GM19324 (cell line): ENCODE measurements at regions not wholly inside any gene's neighbourhood (a gene's known extent, or its start where the extent isn't known, plus 50 kb on each side); places are given as distances from the start of the nearest gene placed in this dataset.
"Not testable (repeated sequence)": the region's sequence is repeated elsewhere in the genome, so short reads cannot be mapped to it uniquely, and the experiment has no call there.

Experiments
- ATAC-seq: cut with Tn5 transposase; IDR thresholded peaks from one replicate; pipeline ENCODE4 v1.9.1; 2021; ENCODE audit warnings: mild to moderate bottlenecking, moderate library complexity; ENCODE audit not compliant: unreplicated experiment, low FRiP score

DNA sequence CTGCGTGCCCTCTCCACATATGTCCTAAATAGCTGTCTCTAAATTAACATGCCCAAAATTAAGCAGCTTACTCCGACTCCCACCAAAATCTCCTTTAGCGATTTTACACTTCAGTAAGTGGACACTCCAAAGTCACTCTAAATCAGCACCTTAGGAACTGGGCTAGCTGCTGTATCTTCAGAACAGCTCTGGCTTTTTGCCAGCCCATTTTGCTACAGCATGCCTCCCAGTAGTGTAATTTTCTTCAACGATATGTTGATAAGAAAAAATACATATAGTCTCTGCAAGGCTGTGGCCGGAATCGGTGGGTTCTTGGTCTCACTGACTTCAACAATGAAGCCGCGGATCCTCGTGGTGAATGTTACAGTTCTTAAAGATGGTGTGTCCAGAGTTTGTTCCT is 291.8 kb upstream of the RGPD4 start:
- no peak for ATAC-seq

DNA sequence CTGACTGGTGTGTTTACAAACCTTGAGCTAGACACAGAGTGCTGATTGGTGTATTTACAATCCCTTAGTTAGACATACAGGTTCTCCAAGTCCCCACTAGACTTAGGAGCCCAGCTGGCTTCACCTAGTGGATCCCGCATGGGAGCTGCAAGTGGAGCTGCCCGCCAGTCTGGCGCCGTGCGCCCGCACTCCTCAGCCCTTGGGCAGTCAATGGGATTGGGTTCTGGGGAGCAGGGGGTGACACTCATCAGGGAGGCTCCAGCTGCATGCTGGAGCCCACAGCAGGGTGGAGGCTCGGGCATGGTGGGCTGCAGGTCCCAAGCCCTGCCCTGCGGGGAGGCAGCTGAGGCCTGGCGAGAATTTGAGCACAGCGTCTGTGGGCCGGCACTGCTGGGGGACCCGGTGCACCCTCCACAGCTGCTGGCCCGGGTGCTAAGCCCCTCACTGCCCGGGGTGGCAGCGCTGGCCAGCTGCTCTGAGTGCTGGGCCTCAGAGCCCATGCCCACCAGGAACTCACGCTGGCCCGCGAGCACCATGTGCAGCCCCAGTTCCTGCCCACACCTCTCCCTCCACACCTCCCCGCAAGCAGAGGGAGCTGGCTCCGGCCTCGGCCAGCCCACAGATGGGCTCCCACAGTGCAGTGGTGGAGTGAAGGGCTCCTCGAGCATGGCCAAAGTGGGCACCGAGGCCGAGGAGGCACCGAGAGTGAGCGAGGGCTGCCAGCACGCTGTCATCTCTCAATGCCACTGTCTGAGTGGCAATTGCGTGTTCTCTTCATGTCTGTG is 290.6 kb upstream of the RGPD4 start:
- ATAC-seq: not testable (repeated sequence)

DNA sequence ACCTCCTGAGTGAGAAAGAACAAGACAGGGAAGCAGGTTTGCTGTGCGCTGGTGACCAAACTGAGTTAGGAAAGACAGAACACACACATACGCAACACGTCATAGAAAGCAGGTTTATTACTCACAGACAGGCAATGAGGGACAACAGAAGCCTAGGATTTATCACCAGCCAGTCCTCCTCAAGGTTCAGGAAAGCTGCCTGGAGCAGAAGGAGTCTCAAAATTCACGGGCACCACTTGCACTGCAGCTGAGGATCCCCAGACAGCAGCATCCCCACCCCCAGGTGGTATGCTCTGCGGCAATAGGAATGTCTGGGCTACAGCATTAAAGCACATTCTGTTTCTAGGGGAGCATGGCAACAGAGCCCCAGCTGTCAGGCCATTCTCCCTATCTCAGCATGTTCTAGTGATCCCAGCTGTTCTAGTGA is 284.4 kb upstream of the RGPD4 start:
- ATAC-seq: no peak

DNA sequence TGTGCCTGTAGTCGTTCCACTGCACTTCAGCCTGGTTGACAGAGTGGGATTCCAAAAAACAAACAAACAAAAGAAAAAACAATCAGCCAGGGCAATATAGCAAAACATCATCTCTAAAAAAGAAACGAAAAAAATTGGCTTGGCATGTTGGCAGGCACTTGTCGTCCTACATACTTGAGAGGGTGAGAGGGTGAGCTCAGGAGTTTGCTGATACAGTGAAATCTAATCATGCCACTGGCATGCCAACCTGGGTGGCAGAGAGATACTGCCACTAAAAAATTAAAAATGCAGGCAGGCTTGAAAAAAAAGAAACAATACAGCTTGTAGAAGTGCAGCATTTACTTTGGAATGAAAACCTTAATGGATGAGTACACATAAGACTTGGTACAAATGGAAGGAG is 282.9 kb upstream of the RGPD4 start:
- no peak for ATAC-seq

DNA sequence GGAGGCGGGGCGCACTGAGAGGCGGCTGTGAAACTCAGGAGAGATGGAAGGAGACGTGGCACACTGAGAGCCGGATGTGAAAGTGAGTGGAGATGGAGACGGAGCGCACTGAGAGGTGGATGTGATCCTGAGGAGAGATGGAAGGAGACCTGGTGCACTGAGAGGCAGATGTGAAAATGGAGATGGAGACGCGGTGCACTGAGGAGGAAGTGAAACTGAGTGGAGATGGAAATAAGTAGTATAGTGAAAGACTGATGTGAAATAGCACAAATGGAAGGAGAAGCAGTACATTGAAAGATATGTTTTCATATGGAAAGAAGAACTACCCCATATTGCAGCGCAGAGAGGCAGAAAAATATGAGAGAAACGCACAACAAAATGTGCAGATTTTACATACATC is 281.6 kb upstream of the RGPD4 start:
- ATAC-seq: no peak

DNA sequence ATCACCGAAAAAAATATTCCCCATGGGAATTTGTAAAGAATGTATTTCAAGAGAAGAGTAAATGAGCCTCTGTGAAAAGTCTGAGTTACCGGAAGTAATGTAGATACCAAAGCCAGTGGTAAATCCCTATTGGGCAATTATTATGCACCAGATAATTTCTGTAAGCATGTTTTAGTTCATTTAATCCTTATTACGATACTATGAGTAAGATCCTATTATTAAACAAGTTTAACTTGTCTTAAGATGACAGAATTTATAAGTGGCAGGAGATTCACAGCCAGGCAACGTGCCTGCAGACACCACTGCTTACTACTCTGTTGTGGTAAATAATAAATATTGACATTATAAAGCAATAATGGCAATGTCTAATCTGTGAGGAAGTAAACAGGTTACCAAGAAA is 280.8 kb upstream of the RGPD4 start:
- no peak for ATAC-seq

DNA sequence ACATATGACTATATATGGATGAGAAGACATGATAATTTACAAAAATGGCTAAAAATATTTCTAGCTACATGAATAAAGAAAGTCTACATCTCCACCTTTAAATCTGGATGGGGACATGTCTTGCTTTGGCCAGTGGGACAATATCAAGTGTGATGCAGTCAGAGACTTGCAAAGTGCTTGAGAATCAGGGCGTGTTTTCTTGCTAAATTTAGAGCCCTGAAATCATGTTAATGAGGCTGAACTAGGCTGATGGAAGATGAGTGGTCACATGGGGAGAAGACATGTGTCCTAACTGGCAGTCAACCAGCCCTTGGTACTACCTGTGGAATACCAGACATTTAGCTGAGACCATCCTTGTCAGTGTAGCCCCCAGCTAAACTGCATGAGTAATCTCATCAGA is 278.5 kb upstream of the RGPD4 start:
- no peak for ATAC-seq

DNA sequence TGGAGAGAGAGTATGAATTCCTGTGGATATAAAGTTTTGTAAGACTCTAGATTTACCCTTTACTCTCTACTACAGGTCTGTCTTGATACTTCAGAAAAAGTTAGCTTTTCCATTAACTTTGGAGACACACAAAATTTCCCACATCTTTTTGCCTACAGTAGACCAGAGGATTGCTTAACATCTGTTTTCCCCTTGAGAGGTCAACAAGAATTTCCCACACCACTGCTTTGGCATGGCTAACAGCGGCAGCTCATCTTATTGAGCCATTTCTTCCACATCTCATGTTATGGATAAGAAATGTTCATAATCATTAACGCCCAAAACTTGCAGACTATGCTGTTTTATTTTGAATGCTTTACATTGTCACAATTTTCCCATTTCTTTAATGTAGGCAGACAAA is 273.6 kb upstream of the RGPD4 start:
- no peak for ATAC-seq

DNA sequence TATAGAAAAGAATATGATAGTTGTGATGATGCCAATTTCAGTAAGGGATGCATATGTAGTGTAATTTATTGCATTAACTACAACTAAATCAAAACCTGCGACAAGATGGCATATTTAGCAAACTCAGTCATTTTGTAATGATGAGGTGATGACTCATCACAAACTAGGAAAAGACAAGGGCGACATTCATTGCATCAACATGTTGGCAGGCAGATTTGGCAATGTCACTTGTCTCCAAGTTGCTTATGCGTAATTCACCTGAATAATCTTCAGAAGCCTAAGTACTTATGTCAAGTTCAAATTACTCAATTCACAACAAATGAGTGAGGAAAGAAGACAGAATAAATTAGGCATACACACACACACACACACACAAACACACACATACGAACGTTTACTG is 273.2 kb upstream of the RGPD4 start:
- ATAC-seq: no peak

DNA sequence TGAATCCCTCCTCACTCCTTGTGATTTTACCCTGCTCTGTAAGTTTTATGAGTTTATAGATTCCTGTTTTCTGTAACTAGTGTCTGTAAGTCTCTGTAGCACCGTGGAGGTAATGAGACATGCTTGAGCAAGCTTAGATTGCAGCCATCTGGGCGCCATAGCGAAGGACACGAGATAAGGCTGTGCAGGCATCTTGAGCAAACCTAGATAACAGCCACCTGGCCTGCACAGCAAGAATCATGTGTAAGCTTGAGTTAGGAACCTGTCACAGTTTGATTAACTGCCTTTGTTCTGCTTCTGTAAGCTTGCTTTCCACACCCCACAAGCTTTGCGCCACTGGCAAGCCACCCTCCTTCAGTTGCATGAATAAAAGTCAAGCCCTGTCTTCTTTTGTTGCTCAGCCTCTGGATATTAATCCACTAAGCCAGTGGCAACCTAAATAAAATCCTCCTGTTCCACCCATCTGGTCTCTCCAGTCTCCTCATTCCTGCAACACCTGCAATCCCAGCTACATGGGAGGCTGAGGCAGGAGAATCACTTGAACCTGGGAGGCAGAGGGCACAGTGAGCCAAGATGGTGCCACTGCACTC is 270.6 kb upstream of the RGPD4 start:
- ATAC-seq: no peak

DNA sequence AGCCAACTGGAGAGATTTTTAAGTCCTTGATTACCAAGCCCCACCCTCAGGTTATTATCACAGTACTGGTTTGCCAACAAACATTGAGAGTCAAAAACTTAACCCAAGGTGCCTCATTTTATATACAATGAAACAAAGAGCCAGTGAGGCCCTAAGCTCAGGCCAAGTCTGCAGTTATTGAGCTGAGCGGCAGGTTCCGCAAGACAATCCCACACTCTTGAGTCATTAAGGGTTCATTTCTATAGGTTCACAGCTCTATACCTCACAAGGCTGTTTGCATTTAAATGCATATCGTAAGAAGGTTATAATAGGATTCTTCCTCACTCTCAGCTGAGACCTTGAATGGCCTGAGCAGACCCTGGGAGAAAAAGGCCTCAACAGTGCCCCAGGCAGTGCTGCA is 268.4 kb upstream of the RGPD4 start:
- no peak for ATAC-seq

DNA sequence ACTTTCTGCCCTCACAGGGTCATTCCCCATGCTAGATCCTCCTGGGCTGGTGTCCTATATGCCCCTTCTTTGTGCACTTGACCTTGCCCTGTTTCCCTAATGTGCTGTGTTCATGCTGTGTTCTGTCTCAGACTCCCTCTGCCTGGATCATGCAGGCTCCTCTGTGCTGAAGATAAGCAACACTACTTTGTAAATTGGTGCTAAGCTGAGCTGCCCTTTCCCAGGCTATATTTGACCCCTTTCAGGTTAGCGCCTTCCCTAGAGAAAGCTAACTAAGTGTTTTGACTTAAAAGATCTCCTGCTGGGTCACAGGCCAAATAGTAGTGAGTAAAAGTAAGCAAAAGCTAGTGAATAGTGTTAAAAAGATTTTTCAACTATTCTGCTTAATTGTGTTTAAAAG is 257.2 kb upstream of the RGPD4 start:
- ATAC-seq: no peak

DNA sequence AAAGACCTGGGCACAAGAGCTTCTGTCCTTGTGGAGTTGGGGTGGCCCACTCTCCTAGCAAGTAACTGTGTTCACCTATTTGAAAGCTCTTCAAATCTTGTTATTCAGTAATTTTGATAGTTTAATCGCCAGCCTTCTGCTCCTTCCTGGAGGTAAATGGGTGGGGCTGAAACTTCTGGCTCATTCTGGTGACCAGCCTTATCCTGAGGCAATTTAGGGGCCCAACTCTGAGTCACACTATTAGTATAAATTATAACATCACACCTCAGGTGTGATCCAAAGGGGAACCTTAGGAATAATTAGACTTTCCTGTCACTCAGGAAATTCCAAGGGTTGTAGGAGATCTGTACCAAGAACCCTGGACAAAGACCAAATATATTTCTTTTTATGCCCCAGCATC is 255.8 kb upstream of the RGPD4 start:
- ATAC-seq: no peak

DNA sequence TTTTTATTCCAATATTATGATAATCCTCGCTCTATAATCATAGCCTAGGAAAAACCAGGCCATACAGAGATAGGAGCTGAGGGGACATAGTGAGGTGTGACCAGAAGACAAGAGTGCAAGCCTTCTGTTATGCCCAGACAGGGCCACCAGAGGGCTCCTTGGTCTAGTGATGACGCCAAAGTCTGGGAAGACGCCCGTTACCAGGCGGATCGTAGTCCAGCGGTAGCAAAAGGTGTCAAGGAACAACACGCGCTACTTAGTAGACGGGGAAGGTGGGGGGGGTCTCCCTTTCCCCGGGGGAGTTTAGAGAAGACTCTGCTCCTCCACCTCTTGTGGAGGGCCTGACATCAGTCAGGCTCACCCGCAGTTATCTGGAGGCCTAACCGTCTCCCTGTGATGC is 253.8 kb upstream of the RGPD4 start:
- not testable (repeated sequence) for ATAC-seq

DNA sequence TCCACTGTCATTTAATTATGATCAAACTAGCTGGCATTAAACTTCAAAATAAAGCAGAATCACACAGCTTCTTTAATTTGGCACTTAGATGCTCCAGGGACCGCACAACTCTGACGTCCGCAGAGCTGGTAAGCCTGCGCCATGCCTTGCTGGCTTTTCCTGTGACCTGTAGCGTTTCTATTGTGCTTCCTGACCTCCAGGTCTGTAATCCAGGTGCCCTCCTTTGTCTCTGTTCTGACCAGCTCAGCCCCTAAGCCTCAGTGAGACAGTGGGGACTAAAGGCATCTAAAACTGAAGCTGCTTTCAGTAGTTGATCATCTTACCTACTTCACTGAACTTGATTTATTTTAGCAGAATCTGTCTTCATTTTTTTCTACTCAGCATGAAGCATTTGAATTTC is 249.7 kb upstream of the RGPD4 start:
- ATAC-seq: no peak

DNA sequence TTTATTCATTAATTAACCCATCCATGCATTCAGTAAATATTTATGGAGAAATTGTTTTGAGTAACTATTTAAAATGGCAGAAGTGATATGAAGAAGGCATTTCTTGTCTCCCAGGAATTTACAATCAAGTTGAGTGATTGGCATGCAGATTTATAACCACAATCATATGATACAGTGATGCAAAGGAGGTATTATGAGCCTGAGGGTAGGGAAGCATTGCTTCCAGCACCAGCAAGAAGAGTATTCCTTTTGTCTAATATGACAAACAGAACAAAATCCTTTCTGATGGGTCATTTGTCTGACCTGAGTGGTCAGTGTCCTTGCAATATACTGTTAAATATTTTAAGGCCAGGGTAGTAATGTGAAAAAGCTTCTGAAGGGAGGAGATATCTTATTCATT is 244.2 kb upstream of the RGPD4 start:
- no peak for ATAC-seq

DNA sequence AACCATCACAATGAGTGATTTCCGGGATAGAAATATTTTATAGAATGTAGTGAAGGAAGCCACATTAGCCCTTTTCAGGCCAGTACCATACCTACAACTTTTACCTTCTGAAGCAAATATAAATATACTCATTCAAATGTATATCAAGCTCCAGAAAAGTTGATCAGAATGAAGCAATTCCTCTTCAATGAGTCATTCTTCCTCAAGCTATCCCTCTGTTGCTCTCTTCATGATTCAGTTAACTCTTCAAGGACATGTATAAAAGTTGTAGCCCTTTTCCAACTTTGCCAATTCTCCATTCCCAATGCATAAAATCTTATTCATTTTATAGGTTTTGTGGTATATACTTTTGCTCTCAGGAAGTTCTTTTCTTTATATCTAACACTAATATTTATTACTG is 242.1 kb upstream of the RGPD4 start:
- ATAC-seq: no peak

DNA sequence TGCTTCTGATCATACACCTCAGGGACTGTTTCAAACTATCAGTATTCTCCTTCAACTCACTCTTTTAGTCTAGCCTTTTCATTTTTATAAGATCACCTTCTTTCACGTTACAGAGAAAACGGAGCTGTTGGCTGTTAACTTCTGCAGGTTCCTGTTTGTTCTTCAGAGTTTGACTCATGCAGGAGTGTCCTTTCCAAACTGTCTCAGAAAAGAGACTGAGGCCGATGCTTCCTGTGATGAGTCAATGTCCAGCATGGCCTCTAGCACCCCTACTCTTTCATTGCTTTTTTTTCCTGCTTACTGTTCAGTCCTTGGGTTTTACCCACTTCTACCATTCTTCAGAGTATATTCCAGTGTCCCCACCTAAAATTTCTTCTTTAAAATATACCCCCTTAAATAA is 240.8 kb upstream of the RGPD4 start:
- no peak for ATAC-seq

DNA sequence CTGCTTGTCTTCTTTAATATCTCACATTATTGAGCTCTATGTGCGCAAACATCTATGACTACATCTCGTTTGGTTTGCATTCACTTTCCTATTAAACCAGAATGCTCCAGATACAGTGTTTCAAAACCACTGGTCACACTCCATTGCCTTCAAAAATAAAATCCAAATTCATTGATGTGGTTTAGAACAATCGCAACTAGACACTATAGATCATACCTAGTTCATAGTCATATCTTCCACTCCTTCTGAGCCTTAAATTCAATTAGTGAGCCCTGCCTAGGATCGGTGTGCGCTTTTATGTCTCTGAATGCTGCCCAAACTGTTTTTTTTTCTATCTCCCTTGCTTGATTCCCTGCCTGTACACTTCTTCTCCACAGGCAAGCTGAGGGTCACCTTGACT is 238.5 kb upstream of the RGPD4 start:
- ATAC-seq: no peak

DNA sequence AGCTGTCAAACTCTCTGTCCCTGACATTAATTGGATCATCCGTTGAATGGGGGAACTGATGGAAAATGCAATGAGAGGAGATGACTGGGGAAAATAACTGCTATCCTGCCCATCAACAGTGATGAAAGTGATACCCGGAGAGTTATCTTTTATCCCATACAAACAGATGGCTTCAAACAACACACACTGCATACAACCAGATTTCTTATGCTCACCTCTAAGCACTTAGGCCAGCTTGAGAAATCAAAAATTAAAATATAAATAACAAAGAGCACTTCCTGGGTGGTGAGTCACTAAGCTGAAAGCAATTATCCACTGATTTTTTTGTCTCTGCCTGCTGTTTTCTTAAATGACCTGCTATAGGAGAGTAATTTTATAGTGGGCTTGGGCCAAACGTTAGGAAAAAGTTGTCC is 237.6 kb upstream of the RGPD4 start:
- ATAC-seq: no peak

DNA sequence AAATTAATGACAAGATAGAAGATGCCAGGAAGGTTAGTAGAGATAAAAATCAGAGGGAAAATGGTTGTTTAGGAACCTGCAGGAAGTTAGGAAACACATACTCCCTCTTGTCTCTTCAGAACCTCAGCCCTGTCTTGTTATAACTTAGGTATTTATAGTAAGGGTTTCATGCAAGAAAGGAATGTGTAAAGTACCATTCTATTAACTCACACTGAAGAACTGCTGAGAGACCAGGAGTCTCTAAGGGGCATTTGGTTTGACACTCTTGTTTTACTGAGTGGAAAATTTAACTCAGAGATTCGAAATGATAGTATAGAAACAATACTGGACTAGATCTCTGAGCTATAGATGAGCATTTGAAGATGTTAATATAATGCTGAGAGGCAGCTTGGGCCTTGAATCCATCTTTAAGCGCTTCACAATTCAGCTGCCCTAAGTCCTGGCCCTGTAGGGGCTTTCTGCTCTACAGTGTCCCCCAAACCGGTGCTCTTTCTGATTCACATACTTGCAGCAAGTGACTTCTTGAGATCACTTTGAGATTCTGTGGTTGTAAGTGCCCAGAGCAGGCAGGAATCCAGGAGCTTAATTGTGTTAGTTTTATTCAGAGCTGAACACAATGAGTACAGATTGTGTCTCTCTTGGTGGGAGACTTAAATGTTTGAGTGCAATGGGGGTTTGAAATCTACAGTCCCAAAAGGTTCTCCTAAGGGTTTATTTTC is 235.0 kb upstream of the RGPD4 start:
- ATAC-seq: no peak

DNA sequence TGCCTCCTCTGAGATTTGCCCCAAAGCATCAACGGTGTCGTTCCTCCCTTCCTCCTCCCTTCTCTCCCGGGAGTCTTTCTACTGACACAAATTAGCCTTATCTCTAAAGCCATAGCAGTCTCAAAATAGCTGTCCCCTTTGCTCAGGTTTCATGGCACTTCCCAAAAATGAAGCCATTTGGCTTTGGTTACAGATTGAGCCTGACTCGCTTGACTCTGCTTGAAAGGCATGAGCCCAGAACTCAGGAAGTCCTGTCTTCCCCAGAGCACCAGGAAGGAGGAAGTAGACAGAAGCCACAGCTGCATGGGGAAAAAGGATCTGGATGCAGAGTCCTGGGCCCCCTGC is 234.4 kb upstream of the RGPD4 start:
- ATAC-seq: no peak
